Gastroesophageal sphincter (tissue), 4 donors: ENCODE measurements at regions not wholly inside any gene's neighbourhood (a gene's known extent, or its start where the extent isn't known, plus 50 kb on each side); places are given as distances from the start of the nearest gene placed in this dataset.

ENCODE experiments used
- ATAC-seq: fragments of 150-250 bp; one replicate; pipeline ENCODE4 v1.9.1; 2016; ENCODE audit warnings: mild to moderate bottlenecking, moderate library complexity
- H3K27ac ChIP-seq, 4 donors: fragments of 200-600 bp; sonication (generic) in 3 of 4; 1 replicate in 3 of 4; 2 replicates in 1 of 4; pipeline ENCODE4 v1.5.1; 2016 to 2019
- H3K27me3 ChIP-seq: fragments of 200-600 bp; sonication (generic); one replicate; pipeline ENCODE4 v1.5.1; 2019
- H3K36me3 ChIP-seq, 2 donors: fragments of 200-600 bp; sonication (generic); one replicate each; pipeline ENCODE4 v1.5.1; 2019; ENCODE audit warnings: control low read depth in 1 of 2
- H3K4me1 ChIP-seq, 3 donors: fragments of 200-600 bp; sonication (generic); 1 replicate in 2 of 3; 2 replicates in 1 of 3; pipeline ENCODE4 v1.5.1; 2016 to 2019; ENCODE audit warnings: control low read depth in 2 of 3
- H3K4me3 ChIP-seq, 2 donors: fragments of 200-600 bp; sonication (generic); one replicate each; pipeline ENCODE4 v1.5.1; 2019; ENCODE audit warnings: mild to moderate bottlenecking in 1 of 2, moderate library complexity in 1 of 2
- H3K9me3 ChIP-seq, 3 donors: fragments of 200-600 bp; sonication (generic); one replicate each; pipeline ENCODE4 v1.5.1; 2017 to 2019; ENCODE audit warnings: control low read depth in 2 of 3
- EP300 ChIP-seq: sonication (generic); formaldehyde crosslinking; IDR thresholded peaks from one replicate; pipeline ENCODE4 v1.6.1; 2017; ENCODE audit warnings: antibody characterized with exemption, mild to moderate bottlenecking
- POLR2A ChIP-seq, 2 donors: fragments of 450-650 bp; IDR thresholded peaks; one replicate each; pipeline ENCODE4 v1.6.1; 2017; ENCODE audit warnings: antibody characterized with exemption in 2 of 2, mild to moderate bottlenecking in 2 of 2, moderate library complexity in 1 of 2
- POLR2AphosphoS5 ChIP-seq: sonication (generic); formaldehyde crosslinking; IDR thresholded peaks from one replicate; pipeline ENCODE4 v1.6.1; 2017; ENCODE audit warnings: antibody characterized with exemption
- WGBS, 2 donors: methylation state at CpG; one replicate each; pipeline ENCODE4 v1.1.5; 2018; ENCODE audit warnings: low coverage in 1 of 2; 5-methylcytosine and 5-hydroxymethylcytosine counted together
- TF ChIP-seq, protein P1 (sequence below), 4 experiments: fragments of 200-600 bp in 2 of 4; fragments of 450-650 bp in 2 of 4; sonication (generic) in 1 of 4; IDR thresholded peaks; one replicate each; pipeline ENCODE4 v1.5.1; 2017 to 2019; ENCODE audit warnings: antibody characterized with exemption in 4 of 4, mild to moderate bottlenecking in 2 of 4, moderate library complexity in 2 of 4

- H3K4me3 ChIP-seq = no peak overlapping the region
- TF ChIP-seq, protein P1, sequence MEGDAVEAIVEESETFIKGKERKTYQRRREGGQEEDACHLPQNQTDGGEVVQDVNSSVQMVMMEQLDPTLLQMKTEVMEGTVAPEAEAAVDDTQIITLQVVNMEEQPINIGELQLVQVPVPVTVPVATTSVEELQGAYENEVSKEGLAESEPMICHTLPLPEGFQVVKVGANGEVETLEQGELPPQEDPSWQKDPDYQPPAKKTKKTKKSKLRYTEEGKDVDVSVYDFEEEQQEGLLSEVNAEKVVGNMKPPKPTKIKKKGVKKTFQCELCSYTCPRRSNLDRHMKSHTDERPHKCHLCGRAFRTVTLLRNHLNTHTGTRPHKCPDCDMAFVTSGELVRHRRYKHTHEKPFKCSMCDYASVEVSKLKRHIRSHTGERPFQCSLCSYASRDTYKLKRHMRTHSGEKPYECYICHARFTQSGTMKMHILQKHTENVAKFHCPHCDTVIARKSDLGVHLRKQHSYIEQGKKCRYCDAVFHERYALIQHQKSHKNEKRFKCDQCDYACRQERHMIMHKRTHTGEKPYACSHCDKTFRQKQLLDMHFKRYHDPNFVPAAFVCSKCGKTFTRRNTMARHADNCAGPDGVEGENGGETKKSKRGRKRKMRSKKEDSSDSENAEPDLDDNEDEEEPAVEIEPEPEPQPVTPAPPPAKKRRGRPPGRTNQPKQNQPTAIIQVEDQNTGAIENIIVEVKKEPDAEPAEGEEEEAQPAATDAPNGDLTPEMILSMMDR (IDR thresholded peaks at IDR 0.05) = no peak
- TF ChIP-seq EP300 (no peak), POLR2A (IDR thresholded peaks at IDR 0.05) (no peak), POLR2AphosphoS5 (no peak)
- no peaks in the 10 kb centered on the region for H3K4me1 ChIP-seq
- H3K27me3 ChIP-seq = no peaks in the 10 kb centered on the region
- H3K27ac ChIP-seq = no peak overlapping the region
- ATAC-seq = no peak
- no peaks in the 10 kb centered on the region for H3K9me3 ChIP-seq
- 30 to 63% methylated on average over 1 to 2 of the region's 2 CpGs for WGBS, 2 donors
- H3K36me3 ChIP-seq = no peaks in the 10 kb centered on the region
These were observed 161.3 kb upstream of the EYA4 start for GRCh38 chr6:133079901-133080300.

DNA sequence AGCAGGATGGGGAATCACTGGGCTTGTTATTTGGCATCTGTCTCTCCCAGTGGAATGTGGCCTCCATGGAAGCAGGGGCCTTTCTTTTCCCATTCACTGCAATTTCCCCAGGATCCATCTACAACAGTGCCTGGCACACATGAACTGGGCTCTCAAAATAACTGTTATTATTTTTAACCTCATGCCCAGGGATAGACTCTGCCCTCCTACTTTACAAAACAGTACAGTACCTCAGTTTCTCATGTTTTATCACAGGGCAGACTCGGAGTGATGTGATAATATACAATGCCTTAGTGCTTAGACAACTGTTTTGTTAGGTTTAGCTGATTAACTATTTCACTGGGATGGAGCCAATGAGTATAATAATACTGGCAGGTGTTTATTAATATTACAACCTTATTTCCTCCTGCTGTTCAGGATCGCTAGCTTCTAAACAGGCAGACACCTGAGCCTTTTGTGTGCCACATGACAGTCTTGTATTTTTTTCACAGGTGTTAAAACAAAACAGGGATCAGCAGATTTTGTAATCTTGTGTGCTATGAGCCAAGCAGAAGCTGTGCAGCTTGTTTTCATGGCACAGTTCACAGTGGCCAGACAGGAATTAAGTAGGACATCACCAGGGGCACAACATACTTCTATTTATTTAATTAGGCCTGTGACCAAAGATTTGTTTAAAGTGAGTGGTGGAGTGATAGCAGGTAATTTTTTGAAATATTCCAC lies 157.7 kb upstream of the EYA4 start:
- Histone ChIP-seq H3K4me3 (no peak overlapping the region), H3K36me3 (no peaks in the 10 kb centered on the region), H3K27me3 (no peaks in the 10 kb centered on the region), H3K9me3 (no peaks in the 10 kb centered on the region), H3K4me1 (no peaks in the 10 kb centered on the region), H3K27ac (no peak overlapping the region)
- no peak for TF ChIP-seq POLR2A (IDR thresholded peaks at IDR 0.05)
- no peak for TF ChIP-seq POLR2AphosphoS5
- TF ChIP-seq, protein P1 (IDR thresholded peaks at IDR 0.05) = no peak
- no peak for ATAC-seq
- 84 to 86% methylated on average over 1 to 2 of the region's 2 CpGs for WGBS, 2 donors

GRCh38 chr6:133085471-133085870 lies 155.7 kb upstream of the EYA4 start:
- WGBS, 2 donors = 86 to 90% methylated on average over 1 of the region's 1 CpG
- no peak for ATAC-seq
- H3K9me3 ChIP-seq = no peaks in the 10 kb centered on the region

GRCh38 chr6:133085896-133086295 lies 155.3 kb upstream of the EYA4 start:
- 26 to 43% methylated on average over 2 of the region's 2 CpGs for WGBS, 2 donors
- Histone ChIP-seq H3K27ac (no peak overlapping the region), H3K9me3 (no peaks in the 10 kb centered on the region), H3K4me1 (no peaks in the 10 kb centered on the region), H3K27me3 (no peaks in the 10 kb centered on the region), H3K4me3 (no peak overlapping the region), H3K36me3 (no peaks in the 10 kb centered on the region)
- TF ChIP-seq POLR2AphosphoS5 (no peak), EP300 (no peak), POLR2A (IDR thresholded peaks at IDR 0.05) (no peak)
- TF ChIP-seq, protein P1 (IDR thresholded peaks at IDR 0.05) = no peak
- no peak for ATAC-seq

More at GRCh38 chr6:133085471-133085870, 155.7 kb upstream of the EYA4 start:
- H3K4me3 ChIP-seq = no peak overlapping the region
- TF ChIP-seq, protein P1 (IDR thresholded peaks at IDR 0.05) = no peak
- TF ChIP-seq POLR2A (IDR thresholded peaks at IDR 0.05) (no peak), EP300 (no peak), POLR2AphosphoS5 (no peak)
- no peaks in the 10 kb centered on the region for H3K27me3 ChIP-seq
- no peak overlapping the region for H3K27ac ChIP-seq
- no peaks in the 10 kb centered on the region for H3K36me3 ChIP-seq
- no peaks in the 10 kb centered on the region for H3K4me1 ChIP-seq

GRCh38 chr6:133088931-133089695 lies 152.0 kb upstream of the EYA4 start:
- no peak for ATAC-seq
- no peaks in the 10 kb centered on the region for H3K36me3 ChIP-seq
- no peak for TF ChIP-seq POLR2A (IDR thresholded peaks at IDR 0.05)
- TF ChIP-seq, protein P1 (IDR thresholded peaks at IDR 0.05) = no peak
- no peak for TF ChIP-seq EP300
- no peak for TF ChIP-seq POLR2AphosphoS5
- H3K27me3 ChIP-seq = no peaks in the 10 kb centered on the region
- H3K27ac ChIP-seq = no peak overlapping the region
- 80 to 81% methylated on average over 5 of the region's 5 CpGs for WGBS, 2 donors
- no peaks in the 10 kb centered on the region for H3K9me3 ChIP-seq
- no peaks in the 10 kb centered on the region for H3K4me1 ChIP-seq
- H3K4me3 ChIP-seq = no peak overlapping the region
